Stimulated activated naive CD8-positive, alpha-beta T cell treated with anti-CD3 and anti-CD28 coated beads, Interleukin-15, amount 100 ng/mL, for 72 hours (primary cell): ENCODE measurements at regions not wholly inside any gene's neighbourhood (a gene's known extent, or its start where the extent isn't known, plus 50 kb on each side); places are given as distances from the start of the nearest gene placed in this dataset.
A peak's percentile ranks its signal among the peaks of the same experiment; 100 is the strongest.

Experiments
- ATAC-seq: fragments of 150-1000 bp; cut with Tn5 transposase; 2 replicates; pipeline ENCODE4 v1.10.0; 2021; ENCODE audit warnings: mild to moderate bottlenecking, moderate library complexity
- DNase-seq, 2 donors: peaks; one replicate each; pipeline ENCODE4 v3.0.0; 2021 to 2022
- H3K27ac Mint-ChIP-seq, 2 donors: one replicate each; pipeline ENCODE4 v1.8.0; 2022; ENCODE audit warnings: mild to moderate bottlenecking in 2 of 2, mixed read lengths in 2 of 2, moderate library complexity in 2 of 2
- H3K27me3 Mint-ChIP-seq: one replicate; pipeline ENCODE4 v1.8.0; 2022; ENCODE audit warnings: mixed read lengths
- H3K4me1 Mint-ChIP-seq: one replicate; pipeline ENCODE4 v1.8.0; 2022; ENCODE audit warnings: mild to moderate bottlenecking, mixed read lengths
- H3K4me3 Mint-ChIP-seq, 2 donors: one replicate each; pipeline ENCODE4 v1.8.0; 2022; ENCODE audit warnings: mild to moderate bottlenecking in 2 of 2, mixed read lengths in 2 of 2, moderate library complexity in 1 of 2
- H3K9me3 Mint-ChIP-seq, 2 donors: one replicate each; pipeline ENCODE4 v1.8.0; 2022; ENCODE audit warnings: mixed read lengths in 2 of 2

- H3K9me3 Mint-ChIP-seq: no peaks in the 10 kb centered on the region
- H3K4me3 Mint-ChIP-seq: no peak overlapping the region
- H3K27ac Mint-ChIP-seq: no peak overlapping the region
- H3K4me1 Mint-ChIP-seq: no peaks in the 10 kb centered on the region
- DNase-seq (no peak), ATAC-seq (no peak)
- H3K27me3 Mint-ChIP-seq: peaks cover 28% of the 10 kb centered on the region
These were observed 100.1 kb downstream of the MYCN start for GRCh38 chr2:16040271-16041010.

DNA sequence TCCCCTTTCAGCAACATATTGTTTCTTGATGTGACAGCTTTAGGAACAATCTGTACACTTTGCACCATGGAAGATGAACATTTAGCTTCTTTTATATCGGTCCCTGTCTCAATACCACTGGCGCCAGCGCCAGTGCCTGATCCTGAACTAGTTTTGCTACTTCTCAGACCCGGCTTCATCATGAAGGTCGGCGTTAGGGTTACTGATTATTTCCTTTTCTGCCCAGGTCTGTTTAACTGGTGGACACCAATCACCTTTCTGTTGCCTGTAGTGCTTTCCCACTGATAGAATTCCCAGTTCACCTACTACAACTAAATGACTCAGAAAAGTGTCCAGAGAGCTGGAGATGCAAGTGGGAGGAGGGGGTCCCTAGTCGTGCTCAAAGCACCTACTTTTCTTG lies 99.5 kb downstream of the MYCN start:
- H3K27me3 Mint-ChIP-seq: peaks cover 28% of the 10 kb centered on the region
- H3K4me3 Mint-ChIP-seq: no peak overlapping the region
- H3K9me3 Mint-ChIP-seq: no peaks in the 10 kb centered on the region
- no peak for ATAC-seq
- no peaks in the 10 kb centered on the region for H3K4me1 Mint-ChIP-seq
- peak overlapping the region; percentile 69 to 86 for H3K27ac Mint-ChIP-seq
- no peak for DNase-seq

GRCh38 chr2:16039055-16039454 lies 98.7 kb downstream of the MYCN start:
- no peaks in the 10 kb centered on the region for H3K9me3 Mint-ChIP-seq
- DNase-seq: no peak
- H3K27me3 Mint-ChIP-seq: peaks cover 28% of the 10 kb centered on the region
- no peak for ATAC-seq
- H3K27ac Mint-ChIP-seq: no peak overlapping the region
- H3K4me1 Mint-ChIP-seq: no peaks in the 10 kb centered on the region
- H3K4me3 Mint-ChIP-seq: no peak overlapping the region

GRCh38 chr2:16038621-16039020 lies 98.3 kb downstream of the MYCN start:
- DNase-seq: no peak
- peaks cover 28% of the 10 kb centered on the region for H3K27me3 Mint-ChIP-seq
- no peaks in the 10 kb centered on the region for H3K9me3 Mint-ChIP-seq
- H3K4me1 Mint-ChIP-seq: no peaks in the 10 kb centered on the region
- H3K27ac Mint-ChIP-seq: no peak overlapping the region
- no peak overlapping the region for H3K4me3 Mint-ChIP-seq
- ATAC-seq: no peak

DNA sequence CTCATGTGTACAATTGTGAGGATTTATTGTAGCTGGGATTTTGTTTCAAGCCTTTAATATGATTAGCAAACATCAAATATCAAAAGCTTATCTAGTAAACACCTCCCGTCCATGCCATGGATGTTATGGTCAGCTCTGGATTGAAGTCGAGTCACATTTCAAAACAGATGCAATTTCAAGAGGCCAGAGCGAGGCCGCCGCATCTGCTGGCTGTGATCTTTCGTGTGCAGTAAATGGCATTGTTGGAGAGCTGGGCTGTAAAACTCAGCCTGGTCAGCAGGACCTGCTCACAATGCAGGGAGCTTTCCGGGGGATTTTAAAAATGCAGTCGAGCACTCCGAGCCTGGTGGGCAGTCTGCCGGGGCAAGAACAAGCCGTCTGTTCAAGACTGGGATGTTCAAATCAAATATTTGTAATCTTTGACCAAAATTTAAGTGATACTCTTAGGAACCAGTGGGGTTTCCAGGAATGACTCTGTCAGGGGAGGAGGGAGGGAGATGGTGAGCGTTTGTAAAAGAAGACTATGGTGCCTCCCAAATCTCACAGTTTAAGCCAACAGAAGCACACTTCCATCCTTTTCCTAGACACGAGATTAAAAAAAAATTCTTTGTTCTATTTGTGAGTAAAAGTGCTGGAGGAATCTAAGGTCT lies 97.6 kb downstream of the MYCN start:
- no peak for DNase-seq
- Mint-ChIP-seq H3K4me1 (no peaks in the 10 kb centered on the region), H3K27me3 (peaks cover 28% of the 10 kb centered on the region), H3K9me3 (no peaks in the 10 kb centered on the region), H3K27ac (no peak overlapping the region), H3K4me3 (no peak overlapping the region)
- ATAC-seq: no peak

DNA sequence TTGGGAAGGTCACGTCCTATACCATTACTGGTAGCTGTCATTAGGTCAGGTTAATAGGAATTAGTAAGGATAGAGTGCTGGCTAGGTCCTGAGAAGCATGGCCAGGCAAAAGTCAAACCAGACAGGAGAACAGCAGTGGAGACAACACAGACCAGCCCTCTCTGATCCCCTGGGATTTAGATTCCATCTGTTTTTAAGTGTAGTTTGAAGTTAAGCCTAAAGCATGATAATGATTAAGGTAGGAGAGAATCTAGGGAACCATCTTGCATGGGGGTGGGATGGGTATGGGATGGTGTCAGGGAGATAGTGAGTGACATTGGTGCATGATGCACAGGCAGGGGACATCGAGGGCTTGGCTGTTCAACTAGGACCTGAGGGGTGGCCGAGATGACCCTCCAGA lies 96.6 kb downstream of the MYCN start:
- peaks cover 23% of the 10 kb centered on the region for H3K27me3 Mint-ChIP-seq
- H3K4me1 Mint-ChIP-seq: no peaks in the 10 kb centered on the region
- DNase-seq: no peak
- ATAC-seq: no peak
- H3K9me3 Mint-ChIP-seq: no peaks in the 10 kb centered on the region
- H3K4me3 Mint-ChIP-seq: no peak overlapping the region
- H3K27ac Mint-ChIP-seq: no peak overlapping the region

- DNase-seq (no peak), ATAC-seq (no peak)
- Mint-ChIP-seq H3K9me3 (no peaks in the 10 kb centered on the region), H3K4me1 (no peaks in the 10 kb centered on the region), H3K4me3 (no peak overlapping the region), H3K27me3 (peaks cover 14% of the 10 kb centered on the region), H3K27ac (no peak overlapping the region)
These were observed 95.7 kb downstream of the MYCN start for GRCh38 chr2:16035747-16036745.

GRCh38 chr2:16034975-16035746 lies 94.8 kb downstream of the MYCN start:
- Mint-ChIP-seq H3K4me1 (no peaks in the 10 kb centered on the region), H3K27me3 (peaks cover 7% of the 10 kb centered on the region), H3K4me3 (no peak overlapping the region), H3K27ac (no peak overlapping the region), H3K9me3 (no peaks in the 10 kb centered on the region)
- DNase-seq (no peak), ATAC-seq (no peak)

- no peak overlapping the region for H3K27ac Mint-ChIP-seq
- DNase-seq (no peak), ATAC-seq (no peak)
- peaks cover under 1% of the 10 kb centered on the region for H3K27me3 Mint-ChIP-seq
- H3K4me3 Mint-ChIP-seq: no peak overlapping the region
- H3K9me3 Mint-ChIP-seq: no peaks in the 10 kb centered on the region
- no peaks in the 10 kb centered on the region for H3K4me1 Mint-ChIP-seq
These were observed 94.0 kb downstream of the MYCN start for GRCh38 chr2:16034151-16034974.

DNA sequence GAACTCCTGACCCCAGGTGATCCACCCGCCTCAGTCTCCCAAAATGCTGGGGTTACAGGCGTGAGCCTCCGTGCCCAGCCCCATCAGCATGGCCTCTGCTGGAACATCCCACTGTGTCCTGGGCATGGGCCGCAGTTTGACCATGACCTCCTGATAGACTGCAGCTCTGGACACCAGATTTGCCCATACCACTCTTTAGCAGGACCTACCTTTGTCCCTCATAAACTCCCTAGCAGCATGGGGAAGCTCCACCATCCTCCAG lies 92.6 kb downstream of the MYCN start:
- no peaks in the 10 kb centered on the region for H3K9me3 Mint-ChIP-seq
- no peak for ATAC-seq
- H3K27ac Mint-ChIP-seq: no peak overlapping the region
- no peaks in the 10 kb centered on the region for H3K27me3 Mint-ChIP-seq
- peaks cover 6% of the 10 kb centered on the region for H3K4me1 Mint-ChIP-seq
- H3K4me3 Mint-ChIP-seq: no peak overlapping the region
- no peak for DNase-seq

DNA sequence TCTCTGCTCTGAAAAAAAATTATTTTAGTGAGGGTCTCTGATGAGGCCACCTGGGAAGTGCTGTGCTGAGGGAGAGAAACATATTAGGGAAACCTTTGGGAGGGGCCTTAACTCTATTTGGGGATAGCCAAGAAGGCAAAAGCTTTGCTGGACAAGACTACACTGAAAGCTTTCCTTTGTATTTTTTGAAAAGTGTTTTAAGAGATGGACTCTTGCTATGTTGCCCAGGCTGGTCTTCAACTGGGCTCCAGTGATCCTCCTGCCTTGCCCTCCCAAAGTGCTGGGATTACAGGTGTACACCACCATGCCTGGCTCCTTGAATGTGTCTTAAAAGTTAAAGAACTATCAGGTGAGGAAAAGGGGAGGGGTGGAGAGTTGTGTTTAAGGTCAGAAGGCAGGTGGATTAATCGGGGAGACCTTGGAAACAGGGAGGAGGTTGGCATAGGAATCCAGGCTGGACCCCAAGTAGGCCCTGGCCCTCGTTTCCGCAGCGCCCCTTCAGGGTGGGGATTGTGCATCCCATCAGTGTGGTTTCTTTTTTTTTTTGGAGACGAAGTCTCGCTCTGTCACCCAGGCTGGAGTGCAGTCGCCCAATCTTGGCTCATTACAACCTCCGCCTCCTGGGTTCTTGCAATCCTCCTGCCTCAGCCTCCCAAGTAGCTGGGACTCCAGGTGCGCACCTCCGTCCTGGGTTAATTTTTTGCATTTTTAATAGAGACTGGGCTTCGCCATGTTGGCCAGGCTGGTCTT lies 92.1 kb downstream of the MYCN start:
- DNase-seq (no peak), ATAC-seq (no peak)
- Mint-ChIP-seq H3K9me3 (no peaks in the 10 kb centered on the region), H3K4me3 (no peak overlapping the region), H3K4me1 (peaks cover 6% of the 10 kb centered on the region), H3K27me3 (no peaks in the 10 kb centered on the region), H3K27ac (no peak overlapping the region)

- H3K9me3 Mint-ChIP-seq: no peaks in the 10 kb centered on the region
- no peak overlapping the region for H3K27ac Mint-ChIP-seq
- no peaks in the 10 kb centered on the region for H3K27me3 Mint-ChIP-seq
- H3K4me3 Mint-ChIP-seq: no peak overlapping the region
- no peak for ATAC-seq
- H3K4me1 Mint-ChIP-seq: peaks cover 6% of the 10 kb centered on the region
- no peak for DNase-seq
These were observed 91.5 kb downstream of the MYCN start for GRCh38 chr2:16031848-16032159.

GRCh38 chr2:16031058-16031847 lies 90.9 kb downstream of the MYCN start:
- no peak overlapping the region for H3K4me3 Mint-ChIP-seq
- no peak for DNase-seq
- H3K9me3 Mint-ChIP-seq: no peaks in the 10 kb centered on the region
- no peak overlapping the region for H3K27ac Mint-ChIP-seq
- ATAC-seq: no peak
- H3K4me1 Mint-ChIP-seq: peaks cover 6% of the 10 kb centered on the region
- H3K27me3 Mint-ChIP-seq: no peaks in the 10 kb centered on the region
